HG03457 (cell line): ENCODE measurements at regions not wholly inside any gene's neighbourhood (a gene's known extent, or its start where the extent isn't known, plus 50 kb on each side); places are given as distances from the start of the nearest gene placed in this dataset.
"Not testable (repeated sequence)": the region's sequence is repeated elsewhere in the genome, so short reads cannot be mapped to it uniquely, and the experiment has no call there.

Experiments
- ATAC-seq: cut with Tn5 transposase; IDR thresholded peaks from one replicate; pipeline ENCODE4 v1.9.1; 2021; ENCODE audit warnings: moderate number of reproducible peaks; ENCODE audit not compliant: unreplicated experiment

DNA sequence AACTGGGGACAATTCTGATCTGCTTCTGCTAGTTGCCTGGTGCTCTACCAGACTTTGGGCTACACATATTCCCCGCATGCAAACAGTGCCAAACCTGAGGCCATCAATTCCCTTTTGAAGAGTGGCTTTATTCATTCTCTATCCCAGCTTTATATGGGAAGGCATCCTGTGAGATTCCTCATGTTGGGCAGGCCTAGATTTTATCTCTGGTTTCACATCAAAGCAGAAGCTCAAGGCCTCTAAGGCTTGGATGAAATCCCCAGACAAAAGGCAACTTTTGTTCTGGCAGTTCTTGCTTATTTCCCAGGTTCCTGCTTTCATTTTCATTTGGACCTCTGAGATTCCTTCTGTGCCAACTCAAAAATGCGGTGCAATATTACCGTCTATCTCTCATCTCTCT, 648.8 kb downstream of the QKI start:
- ATAC-seq = no peak

DNA sequence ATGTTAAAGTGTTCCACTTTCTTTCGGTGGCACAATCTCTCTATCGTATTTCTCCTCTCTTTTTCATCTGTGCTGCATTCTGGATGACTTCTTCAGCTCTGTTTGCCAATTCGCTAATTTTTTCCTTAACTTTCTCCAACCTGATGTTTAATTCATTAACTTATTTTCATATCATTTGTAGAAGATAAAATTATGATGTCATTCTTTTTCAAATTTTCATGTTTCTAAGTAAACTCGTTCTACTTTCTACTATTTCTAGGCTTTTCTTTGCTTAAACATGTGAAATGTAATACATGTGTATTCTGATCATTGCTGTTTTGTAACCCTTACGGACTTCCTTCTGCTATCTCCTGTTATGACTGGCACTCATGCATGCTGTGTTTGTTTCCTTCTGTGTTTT, 648.4 kb downstream of the QKI start:
- no peak for ATAC-seq

DNA sequence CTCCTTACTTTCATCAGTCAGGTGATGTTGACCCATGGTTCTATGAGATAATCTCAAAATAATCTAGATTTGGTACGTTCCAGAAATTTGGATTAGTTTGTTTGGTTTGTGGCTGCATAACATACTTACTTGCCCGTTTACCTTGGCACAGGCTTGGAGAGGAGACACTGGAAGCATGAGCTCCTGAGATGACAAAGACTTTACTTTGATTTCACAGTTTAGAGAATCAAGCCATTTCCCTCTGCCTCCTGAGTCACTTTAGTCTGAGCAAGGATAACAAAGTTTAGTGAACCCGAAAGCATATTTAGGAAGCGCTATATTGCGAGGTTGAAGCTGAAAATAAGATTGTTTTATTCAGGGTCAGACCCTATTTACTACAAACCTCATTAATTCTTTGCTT, 643.4 kb downstream of the QKI start:
- ATAC-seq = no peak

DNA sequence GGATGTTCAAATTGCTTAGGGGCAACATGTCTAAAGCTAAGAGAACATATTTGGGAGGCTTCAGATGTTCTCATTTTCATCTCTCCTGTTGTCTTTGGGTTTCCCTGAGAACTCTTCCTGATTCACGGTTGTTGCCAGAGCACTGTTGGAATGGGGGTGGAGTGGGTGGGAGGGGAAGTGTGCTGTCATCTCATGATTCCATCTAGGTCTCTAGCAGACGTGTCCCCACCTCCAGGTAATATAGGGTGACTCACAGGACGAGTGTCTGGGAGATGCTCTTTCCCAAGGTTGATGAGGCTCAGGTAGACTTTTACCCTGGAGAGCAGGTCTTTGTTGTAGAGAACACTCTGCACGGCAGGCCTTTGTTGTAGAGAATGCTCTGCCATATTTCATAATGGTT, 636.9 kb downstream of the QKI start:
- ATAC-seq = no peak

DNA sequence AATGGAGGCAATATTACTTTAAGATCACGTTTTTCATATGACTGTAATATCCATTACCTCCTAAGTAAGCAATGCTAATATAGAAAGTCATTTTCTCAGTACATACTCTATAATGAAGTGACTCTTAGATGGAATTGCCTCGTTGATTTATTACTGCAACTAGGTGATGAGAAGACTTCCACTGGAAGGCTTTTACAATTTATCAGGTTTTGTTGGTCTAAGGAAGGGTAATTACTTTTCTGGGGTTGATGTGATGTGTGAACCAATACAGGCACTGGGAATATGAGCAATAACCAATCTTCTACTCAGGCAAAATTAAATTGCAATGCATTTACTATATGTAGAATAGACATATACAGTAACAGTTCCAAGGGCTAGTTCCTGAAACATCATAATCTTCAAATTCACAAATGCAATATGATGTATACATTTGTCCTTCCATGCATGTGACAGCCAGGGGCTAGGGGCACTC, 635.0 kb downstream of the QKI start:
- ATAC-seq = no peak

DNA sequence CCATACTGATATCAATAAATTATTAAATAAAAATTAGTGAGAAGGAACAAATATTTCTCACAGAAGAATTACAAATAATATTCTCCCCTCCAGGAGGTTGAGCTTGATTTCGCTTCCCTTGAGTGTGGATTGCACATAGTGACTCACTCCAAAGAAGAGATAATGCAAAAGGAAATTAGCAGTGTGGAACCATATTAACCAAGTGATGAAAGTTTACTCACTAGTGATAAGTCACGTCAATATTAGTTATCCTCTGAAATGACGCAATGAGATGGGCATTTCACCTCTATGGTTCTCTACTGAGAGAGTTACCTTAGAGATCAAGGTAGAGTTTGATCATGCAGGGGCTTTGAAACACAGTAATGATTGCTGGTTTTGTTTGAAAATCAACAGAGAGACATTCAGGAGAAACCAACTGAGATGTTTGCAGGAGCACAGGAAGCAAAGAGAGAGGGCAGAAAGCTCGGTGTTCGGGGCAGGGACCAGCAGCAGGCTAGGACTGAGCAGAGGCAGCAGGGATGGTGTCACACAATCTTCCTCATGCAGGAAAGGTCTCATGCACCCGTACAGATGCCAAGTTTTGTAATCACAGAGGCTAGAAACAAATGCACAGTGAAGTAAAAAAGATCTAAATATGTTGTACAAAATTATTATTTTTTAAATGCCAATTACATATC, 634.5 kb downstream of the QKI start:
- ATAC-seq = no peak

DNA sequence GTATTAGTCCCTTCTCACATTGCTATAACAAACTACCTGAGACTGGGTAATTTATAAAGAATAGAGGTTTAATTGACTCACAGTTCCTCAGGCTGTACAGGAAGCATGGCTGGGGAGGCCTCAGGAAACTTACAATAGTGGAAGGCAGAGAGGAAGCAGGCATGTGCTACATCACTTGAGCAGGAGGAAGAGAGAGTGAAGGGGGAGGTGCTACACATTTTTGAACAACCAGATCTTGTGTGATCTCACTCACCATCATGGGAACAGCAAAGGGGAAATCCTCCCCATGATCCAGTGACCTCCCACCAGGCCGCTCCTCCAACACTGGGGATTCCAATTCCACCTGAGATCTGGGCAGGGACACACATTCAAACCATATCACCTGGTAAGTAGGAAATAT, 630.6 kb downstream of the QKI start:
- no peak for ATAC-seq

DNA sequence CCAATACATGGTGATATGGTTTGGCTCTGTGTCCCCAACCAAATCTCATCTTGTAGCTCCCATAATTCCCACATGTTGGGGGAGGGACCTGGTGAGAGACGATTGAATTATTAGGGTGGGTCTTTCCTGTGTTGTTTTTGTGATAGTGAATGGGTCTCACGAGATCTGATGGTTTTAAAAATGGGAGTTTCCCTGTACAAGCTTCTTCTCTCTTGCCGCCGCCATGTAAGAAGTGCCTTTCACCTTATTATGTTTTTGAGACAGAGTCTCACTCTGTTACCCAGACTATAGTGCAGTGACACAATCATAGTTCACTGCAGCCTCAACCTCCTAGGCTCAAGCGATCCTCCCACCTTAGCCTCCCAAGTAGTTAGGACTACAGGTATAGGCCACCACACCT, 629.1 kb downstream of the QKI start:
- not testable (repeated sequence) for ATAC-seq

DNA sequence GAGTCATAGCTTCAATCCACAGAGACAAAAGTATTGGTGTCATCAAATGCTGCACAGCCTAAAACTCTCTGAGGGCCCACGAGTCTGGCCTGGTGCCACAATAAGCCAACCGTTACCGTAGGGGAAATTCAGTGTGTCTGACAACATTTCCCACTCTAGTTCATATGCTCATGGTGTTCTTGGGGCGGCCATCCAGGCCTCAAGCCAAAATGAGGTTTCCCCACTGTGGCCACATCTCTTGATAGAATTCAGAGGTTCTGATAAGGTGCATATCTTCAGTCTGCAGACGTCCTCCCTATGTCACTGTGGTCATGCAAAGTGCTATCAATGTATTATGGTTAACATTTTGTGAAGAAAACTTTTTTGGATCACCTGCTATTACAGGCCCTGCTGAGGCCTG, 627.7 kb downstream of the QKI start:
- ATAC-seq = no peak

DNA sequence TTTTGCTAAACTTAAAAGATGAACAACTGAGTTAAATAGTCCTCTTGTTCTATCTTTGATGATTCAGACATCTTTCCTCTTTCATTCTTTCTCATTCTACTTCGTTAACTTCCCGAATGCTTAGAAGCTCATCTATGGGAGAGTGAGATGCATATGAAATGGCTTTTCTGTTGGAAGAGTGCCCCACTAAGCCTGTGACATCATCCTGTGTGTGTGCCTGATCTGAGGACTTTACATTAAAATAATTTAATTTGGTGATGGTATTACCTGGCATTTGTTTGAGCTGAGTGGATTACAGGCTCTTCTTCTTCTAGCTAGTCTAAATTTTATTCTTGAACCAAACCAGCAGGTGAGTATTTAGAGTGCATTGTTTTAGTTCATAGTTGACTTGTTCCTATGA, 626.5 kb downstream of the QKI start:
- no peak for ATAC-seq

DNA sequence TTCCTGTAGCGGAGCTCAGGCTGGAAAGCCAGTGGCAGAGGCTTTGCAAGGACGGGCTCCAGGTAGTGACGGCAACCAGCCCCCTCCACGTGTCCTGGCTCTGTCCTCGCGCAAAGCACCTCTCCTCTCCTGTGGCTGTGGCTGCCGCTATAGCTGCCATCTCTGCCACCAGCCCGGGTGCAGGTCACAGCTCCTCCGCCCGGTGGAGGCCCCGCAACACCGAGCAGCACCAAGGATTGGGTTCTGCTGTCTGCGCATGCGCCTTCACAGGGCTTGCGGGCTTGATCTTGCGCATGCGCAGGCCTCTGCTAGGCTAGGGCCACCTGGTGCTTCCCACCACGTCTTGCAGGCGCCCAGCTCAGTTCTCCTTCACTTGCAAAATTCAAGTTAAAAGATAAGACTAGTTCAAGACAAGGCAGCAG, 625.4 kb downstream of the QKI start:
- ATAC-seq = no peak

DNA sequence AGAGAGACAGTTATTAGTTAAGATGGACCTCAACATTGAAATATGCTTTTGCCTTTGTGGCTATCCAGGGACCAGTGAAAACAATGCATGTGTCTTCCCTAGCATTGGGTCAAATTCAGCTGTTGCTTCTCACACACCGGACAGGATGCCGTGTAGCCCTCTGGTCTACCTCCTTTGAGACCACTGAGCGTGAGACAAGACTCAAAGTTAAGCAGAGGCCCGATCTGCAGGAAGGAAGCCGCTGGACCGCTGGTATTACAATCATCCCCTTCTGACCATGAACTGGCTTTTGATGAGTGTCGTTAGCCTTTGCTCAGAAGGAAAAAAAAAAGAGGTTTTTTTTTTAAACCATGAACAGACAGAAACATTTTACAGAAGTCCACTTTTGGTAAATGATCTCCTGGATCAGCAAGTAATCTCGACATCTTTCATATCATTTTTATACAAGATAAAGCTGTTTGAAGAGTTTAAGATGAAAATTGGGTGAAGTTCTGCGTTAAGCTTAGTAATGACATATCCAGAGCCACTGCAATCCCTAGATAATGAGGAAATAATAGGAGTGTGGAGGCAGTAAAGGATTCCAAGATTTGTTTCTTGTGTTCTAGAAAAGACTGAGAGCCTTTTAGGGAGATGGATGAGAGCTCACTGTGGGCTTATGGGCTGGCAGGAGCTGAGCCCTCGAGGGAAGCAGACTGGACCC, 622.8 kb downstream of the QKI start:
- ATAC-seq = no peak

DNA sequence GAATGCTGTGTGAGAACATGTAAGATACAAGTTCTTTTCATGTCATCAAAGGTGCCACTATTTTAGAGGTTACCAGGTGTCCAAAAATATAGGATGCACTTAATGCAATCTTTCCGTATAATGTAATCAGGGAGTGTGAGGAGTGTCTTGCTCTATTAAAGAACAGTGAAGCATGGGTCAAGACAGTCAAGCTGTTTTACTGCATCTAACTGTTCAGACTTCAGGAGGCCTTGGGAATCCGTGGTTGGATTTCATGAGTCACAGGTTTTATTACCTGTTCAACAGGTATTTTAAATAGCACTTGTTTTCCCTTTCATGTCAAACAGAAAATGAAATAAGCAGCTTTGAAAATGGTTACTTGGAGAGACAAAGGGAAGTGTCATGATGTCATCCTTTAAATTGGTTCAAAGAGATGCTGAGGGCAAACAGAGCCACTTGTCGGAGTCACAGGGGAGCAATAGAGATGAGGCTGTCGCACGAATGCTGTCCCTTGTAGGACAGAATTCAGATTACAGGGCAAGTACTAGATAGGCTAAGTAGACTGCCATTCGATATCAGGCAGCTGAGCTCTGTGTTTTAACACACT, 621.5 kb downstream of the QKI start:
- no peak for ATAC-seq

DNA sequence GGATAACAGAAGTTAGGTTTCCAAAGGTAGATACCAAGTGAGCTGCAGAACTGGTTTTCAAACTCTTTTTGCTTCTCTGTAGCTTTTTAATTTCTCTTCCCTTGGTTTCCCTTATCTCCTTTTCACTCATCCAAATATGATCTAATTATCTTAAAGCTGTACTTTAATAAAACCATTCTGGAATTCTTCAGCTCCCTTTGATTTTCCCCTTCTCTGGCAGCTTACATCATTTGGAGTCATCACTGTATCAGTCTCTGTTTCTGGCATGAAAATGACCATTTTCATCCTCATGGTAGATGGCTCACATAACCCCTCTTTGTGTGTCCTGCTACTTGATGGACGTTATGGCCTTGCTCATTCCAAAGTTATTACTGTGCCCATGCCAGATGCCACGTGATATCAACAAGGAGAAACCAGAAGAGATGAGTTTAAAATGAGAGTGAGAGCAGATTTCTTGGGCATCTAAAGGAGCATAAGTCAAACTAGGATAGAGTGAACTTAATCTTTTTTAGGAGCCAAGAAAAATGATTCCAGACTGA, 620.2 kb downstream of the QKI start:
- ATAC-seq = no peak

DNA sequence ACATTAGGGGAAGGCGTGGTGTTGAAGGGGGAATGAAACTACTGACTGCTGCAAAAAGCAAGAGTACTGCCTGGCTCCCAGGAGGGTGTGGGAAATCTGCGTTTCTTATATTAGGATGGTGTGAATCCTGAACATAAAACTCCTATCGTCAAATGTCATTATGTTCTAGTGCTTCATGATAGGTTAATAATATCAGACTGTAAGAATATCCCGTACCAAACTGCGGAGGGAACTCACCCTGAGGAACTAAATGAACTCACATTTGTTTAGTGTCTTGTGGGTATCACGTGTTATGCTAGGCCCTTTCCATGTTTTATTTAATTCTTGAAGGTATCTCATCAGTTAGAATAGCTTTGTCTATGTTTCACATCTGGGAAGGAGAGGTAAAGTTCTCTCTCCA, 610.7 kb downstream of the QKI start:
- no peak for ATAC-seq

DNA sequence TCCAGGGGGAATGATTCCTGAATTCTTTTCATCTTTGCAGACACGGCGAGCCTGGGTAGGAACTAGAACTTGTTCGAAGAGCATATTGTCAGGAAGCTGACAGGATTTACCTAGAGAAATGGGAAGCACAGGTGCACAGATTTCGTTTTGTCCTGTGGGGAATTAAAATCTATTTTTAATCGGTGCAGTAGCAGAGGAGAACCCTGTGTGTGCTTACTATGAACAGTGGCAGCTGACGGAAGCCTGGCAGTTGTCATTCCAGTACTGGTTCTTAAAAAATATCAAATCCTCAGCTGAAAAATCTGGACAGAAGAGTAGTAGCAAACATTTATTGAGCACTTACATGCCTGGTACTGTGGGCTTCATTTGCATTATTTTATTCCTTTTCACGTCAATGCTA, 609.0 kb downstream of the QKI start:
- ATAC-seq = no peak

DNA sequence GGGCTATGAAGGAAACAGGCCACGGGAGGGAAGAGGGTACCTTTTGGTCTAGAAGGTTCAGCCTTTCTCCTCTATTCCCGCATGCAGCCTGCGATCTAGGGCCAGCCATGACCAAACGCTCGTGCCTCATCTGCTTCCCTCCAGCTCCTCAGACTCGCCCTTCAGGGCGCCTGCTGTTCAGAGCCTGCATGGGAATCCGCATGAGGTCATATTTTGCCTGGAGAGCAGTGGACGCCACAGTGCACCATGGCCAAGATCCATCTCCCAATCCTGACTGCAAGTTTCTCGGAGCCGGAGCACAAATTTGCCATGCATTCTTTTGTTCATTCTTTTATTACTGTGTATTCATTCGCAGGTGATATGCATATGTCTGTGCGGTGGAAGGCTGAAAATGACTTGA, 608.1 kb downstream of the QKI start:
- ATAC-seq = no peak

DNA sequence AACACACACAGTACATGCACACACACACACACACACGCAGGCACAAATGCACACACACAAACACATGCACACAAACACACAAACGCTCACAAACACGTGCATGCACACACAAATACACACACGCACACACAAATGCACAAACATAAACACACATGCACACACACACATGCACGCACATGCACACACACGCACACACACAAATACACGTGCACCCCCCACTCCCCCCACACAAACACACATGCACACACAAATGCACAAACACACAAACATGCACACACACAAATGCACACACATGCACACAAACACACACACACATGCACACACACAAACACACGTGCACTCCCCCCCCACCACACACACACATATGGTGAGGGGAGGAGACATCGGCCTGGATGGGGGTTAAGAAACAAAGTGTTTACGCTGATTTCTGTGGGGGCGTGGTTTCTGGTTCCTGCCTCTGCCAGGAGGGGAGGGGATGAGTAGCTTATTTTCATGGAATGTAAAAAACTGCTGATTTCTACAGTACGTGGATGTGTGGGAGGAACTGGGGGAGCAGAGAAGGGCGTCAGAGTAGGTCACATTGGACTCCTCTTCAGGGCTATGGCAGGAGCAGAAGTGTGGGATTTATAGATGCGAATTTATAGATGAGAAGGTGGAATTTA, 607.2 kb downstream of the QKI start:
- ATAC-seq = no peak

DNA sequence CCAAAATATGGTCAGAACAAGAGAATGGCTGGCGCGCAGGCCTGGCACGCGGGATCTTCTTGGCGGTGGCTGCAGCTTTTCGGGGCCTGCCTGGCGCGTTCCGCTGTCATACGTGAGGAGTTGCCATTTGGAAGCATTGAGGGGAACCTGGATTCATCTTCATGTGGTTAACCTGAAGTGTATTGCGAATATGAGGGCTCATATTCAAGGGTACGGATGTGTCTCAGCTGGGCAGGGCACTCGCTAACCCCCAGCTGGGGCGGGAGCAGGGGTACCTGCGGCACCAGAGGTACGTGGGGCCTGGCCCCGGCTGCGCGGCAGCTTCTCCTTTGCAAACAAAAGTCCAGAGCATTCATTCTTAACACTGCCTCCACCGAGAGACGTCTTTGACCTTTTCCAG, 605.6 kb downstream of the QKI start:
- no peak for ATAC-seq

DNA sequence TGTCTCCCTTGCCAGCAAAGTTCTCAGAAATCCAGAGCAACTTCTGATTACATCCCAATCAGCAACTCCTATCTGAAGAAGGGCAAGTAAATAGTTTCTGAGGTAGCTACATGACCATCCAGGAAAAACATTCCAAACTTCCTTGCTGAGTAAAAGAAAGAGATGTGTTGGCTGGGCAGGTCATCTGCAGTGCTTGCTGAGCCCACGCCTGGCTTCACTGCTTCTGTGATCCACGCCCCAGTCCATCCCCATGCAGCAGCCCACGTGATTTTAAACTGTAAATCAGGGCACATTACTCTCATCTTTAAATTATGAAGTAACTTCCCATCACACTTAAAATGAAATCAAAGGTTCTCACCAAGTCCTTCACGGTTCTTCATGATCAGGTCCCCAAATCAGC, 603.6 kb downstream of the QKI start:
- no peak for ATAC-seq

DNA sequence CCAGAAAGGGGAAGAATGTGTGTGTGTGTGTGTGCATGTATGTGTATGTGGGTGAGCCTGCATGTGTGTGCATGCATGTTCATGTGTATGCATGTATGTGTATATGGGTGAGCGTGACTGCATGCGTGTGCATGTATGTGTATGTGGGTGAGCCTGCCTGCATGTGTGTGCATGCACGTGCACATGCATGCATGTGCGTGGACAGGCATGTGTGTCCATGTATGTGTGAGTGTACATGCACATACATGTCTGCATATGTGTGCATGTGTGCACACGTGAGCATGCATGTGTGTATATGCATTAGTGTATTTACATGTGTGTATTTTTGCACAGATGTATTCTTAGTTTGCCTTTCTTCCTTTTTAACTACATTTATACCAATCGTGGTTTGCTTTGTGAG, 601.5 kb downstream of the QKI start:
- ATAC-seq = no peak

DNA sequence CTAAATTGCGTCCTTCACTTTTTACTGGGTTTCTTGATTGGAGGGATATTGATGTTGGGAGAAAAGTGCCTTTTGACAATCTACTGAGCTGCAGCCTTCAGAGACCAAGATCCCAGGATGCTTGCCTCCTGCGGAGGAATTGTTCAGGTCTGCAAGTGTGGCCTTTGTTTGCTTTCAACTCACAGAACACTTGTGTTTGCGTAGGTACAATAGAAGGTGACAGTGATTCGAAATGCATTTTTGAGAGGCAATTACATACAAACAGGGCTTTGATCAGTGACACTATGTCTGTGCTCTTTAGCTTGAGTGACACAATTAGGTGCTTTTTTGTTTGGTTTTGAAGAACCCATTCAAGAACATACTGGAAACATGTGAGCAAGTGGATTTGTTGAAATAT, 600.6 kb downstream of the QKI start:
- ATAC-seq = no peak
